SJCRH30 (cell line): ENCODE measurements at regions not wholly inside any gene's neighbourhood (a gene's known extent, or its start where the extent isn't known, plus 50 kb on each side); places are given as distances from the start of the nearest gene placed in this dataset.
A peak's percentile ranks its signal among the peaks of the same experiment; 100 is the strongest.

Source experiments
- DNase-seq, 2 experiments: peaks; one replicate each; pipeline ENCODE4 v3.0.0-alpha.2; 2015 to 2020
- H3K27ac ChIP-seq: fragments of 250-450 bp; sonication (Bioruptor Pico); 2 replicates; pipeline ENCODE4 v1.5.1; 2020; ENCODE audit warnings: mild to moderate bottlenecking, moderate library complexity
- H3K27me3 ChIP-seq: fragments of 250-450 bp; sonication (Bioruptor Pico); 2 replicates; pipeline ENCODE4 v1.5.1; 2020; ENCODE audit warnings: mild to moderate bottlenecking, moderate library complexity
- H3K36me3 ChIP-seq: fragments of 250-450 bp; sonication (Bioruptor Pico); 2 replicates; pipeline ENCODE4 v1.5.1; 2020; ENCODE audit warnings: mild to moderate bottlenecking, moderate library complexity
- H3K4me1 ChIP-seq: fragments of 250-450 bp; sonication (Bioruptor Pico); 2 replicates; pipeline ENCODE4 v1.5.1; 2020; ENCODE audit warnings: mild to moderate bottlenecking, moderate library complexity
- H3K4me3 ChIP-seq: fragments of 250-450 bp; sonication (Bioruptor Pico); 2 replicates; pipeline ENCODE4 v1.5.1; 2020; ENCODE audit warnings: mild to moderate bottlenecking, moderate library complexity
- H3K9me3 ChIP-seq: fragments of 250-450 bp; sonication (Bioruptor Pico); replicated peaks from 2 replicates; pipeline ENCODE4 v1.5.1; 2020; ENCODE audit warnings: mild to moderate bottlenecking, moderate library complexity

DNA sequence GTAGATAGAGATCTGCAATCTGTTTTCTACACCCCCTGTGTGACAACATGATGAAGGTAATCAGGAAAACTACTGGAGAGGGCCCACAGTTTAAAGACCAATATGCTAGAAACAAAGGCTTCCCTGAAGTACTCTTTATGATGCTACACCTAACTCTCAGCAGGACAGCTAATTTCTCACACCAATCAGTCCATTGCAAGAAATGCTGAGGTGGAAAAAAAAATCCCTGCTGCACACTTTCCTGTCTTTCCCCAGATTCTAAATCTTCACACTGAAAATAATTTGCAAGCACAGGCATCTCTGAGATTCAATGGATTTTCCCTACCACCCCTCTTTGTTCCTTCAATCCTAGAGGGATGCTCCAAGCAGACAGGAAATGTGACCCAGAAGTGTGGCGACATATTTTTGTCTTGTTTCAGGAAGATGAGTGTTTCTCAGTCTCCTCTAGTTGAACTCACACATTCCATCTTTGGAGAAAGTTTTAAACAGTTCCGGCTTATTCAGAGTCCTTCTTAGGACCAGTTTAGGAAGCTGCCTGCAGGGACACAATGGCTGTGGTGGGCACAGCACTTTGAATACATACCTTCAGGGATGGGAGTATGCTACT, 671.6 kb downstream of the DIAPH3 start:
- H3K36me3 ChIP-seq = no peaks in the 10 kb centered on the region
- H3K27ac ChIP-seq = no peak overlapping the region
- H3K4me1 ChIP-seq = peaks cover 31% of the 10 kb centered on the region
- no peak overlapping the region for H3K4me3 ChIP-seq
- no peaks in the 10 kb centered on the region for H3K9me3 ChIP-seq
- H3K27me3 ChIP-seq = no peaks in the 10 kb centered on the region
- no peak for DNase-seq

DNA sequence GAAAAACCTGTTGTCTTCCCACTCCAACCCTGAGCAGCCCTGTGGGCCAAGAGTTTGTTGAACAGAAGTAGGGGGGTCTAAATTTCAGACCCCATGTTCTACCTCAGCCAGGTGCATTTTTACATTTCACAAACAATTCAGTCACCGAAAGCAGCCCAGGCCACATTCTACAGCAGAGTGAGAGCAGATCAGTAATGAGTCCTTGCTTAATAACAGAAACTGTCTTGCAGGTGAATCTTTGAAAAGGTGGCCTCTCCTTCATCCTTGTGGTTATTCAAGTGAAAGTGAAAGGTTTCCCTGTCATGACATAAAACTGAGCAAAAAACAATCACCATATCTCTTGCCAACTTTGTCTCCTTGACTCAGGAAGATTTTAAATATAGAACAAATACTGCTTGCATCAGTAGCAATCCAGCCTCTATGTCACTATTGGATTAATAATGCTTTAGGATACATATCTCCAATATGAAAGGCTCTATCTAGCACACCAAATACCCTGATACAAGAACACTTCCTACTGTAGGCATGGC, 670.2 kb downstream of the DIAPH3 start:
- Histone ChIP-seq H3K27me3 (no peaks in the 10 kb centered on the region), H3K27ac (no peak overlapping the region), H3K9me3 (no peaks in the 10 kb centered on the region), H3K4me3 (no peak overlapping the region), H3K36me3 (no peaks in the 10 kb centered on the region), H3K4me1 (peaks cover 31% of the 10 kb centered on the region)
- no peak for DNase-seq

DNA sequence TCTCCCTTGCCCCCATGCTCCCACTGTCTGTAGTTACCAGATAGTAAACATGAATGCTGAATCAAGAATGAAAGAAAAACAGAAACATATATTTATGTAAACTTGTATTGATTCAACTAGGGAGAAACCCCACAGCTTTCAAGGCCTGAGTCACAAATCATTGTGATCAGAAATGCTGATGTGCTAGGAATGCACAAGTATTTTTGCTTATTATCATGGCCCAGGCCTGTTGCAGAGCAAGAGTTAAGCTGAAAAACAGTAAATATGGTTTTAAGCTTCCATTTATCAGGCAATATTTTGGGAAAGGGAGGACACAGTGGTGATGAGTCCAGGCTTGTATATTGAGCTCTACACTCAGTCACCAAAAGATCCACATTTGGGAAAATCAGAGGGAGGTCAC, 669.6 kb downstream of the DIAPH3 start:
- peaks cover 31% of the 10 kb centered on the region for H3K4me1 ChIP-seq
- peak overlapping the region; percentile 55 for H3K27ac ChIP-seq
- no peaks in the 10 kb centered on the region for H3K27me3 ChIP-seq
- H3K9me3 ChIP-seq = no peaks in the 10 kb centered on the region
- no peak overlapping the region for H3K4me3 ChIP-seq
- no peaks in the 10 kb centered on the region for H3K36me3 ChIP-seq
- no peak for DNase-seq

DNA sequence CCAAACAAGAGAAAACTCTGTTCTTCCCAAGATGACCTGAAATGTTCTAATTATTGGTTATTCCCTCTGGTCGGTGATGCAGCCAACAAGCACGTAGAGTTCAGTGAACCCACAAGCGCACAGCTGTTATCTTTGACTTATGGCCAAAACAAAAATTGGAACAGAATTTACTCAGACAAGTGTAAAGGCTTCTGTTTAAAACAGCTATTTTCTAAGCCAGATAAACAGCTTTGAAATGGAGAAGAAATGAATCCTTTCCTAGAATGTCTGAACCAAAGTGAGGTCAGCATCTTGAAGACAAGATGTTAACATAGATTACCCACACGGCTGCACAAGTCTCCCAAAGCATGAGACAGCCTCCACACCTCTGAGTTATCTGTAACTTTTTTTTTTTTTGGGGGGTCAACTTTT, 669.2 kb downstream of the DIAPH3 start:
- H3K9me3 ChIP-seq = no peaks in the 10 kb centered on the region
- DNase-seq = peak; percentile 38 to 66
- no peak overlapping the region for H3K4me3 ChIP-seq
- H3K36me3 ChIP-seq = no peaks in the 10 kb centered on the region
- peaks cover 31% of the 10 kb centered on the region for H3K4me1 ChIP-seq
- no peaks in the 10 kb centered on the region for H3K27me3 ChIP-seq
- peak overlapping the region; percentile 55 for H3K27ac ChIP-seq

DNA sequence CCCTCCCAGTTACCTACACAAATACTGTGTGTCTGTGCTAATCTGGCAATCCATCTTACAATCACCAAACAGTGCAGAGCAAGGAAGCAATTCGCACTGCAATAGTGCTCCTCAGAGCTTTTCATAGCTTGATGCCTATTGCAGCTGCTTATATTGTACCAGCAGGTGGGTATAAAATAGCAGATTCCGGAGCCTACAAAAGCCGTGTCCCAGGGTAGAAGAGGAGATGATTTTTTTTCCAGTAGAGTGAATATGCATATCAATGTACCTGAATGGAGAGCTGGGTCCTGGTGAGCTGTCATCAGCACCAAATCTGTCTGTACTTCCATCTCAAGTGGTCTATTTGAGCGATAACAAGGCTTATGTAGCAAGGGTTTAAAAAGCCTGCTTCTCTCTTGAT, 668.4 kb downstream of the DIAPH3 start:
- Histone ChIP-seq H3K36me3 (no peaks in the 10 kb centered on the region), H3K27ac (no peak overlapping the region; the same call in 1 of the 2 replicates), H3K27me3 (no peaks in the 10 kb centered on the region), H3K9me3 (no peaks in the 10 kb centered on the region), H3K4me3 (no peak overlapping the region), H3K4me1 (peaks cover 31% of the 10 kb centered on the region)
- peak in 1 of 2 experiments; percentile 48 for DNase-seq

DNA sequence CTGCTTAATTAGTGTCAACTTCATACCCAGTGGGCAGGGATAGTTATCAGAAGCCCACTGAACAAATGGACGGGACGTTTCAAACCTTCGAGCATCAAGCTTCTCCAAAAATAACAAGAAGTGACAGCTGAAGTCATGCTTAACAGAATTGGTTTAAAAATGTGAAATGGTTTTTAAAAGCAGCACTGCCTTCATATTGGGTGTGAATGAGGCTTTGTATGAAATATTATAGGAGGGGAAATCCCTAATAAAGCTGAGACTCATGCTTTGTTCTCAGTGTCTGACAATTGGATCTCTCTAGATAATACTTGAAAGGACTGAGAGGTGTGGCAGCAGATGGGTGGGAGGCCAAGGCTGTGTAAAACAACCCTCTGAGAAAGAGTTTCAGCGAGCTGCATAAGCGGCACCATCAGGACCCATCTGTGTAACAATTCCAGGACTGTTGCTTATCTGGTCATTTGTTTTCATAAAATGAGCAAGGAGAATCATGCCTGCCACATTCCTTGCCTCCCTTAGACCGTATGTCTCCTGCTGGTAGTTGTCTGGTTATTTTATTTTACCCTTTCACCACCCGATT, 667.7 kb downstream of the DIAPH3 start:
- Histone ChIP-seq H3K36me3 (no peaks in the 10 kb centered on the region), H3K9me3 (no peaks in the 10 kb centered on the region), H3K27me3 (no peaks in the 10 kb centered on the region), H3K4me1 (peaks cover 31% of the 10 kb centered on the region), H3K4me3 (peak overlapping the region; percentile 7; the same call in 1 of the 2 replicates), H3K27ac (peak overlapping the region; percentile 35)
- DNase-seq = peak in 1 of 2 experiments; percentile 45

DNA sequence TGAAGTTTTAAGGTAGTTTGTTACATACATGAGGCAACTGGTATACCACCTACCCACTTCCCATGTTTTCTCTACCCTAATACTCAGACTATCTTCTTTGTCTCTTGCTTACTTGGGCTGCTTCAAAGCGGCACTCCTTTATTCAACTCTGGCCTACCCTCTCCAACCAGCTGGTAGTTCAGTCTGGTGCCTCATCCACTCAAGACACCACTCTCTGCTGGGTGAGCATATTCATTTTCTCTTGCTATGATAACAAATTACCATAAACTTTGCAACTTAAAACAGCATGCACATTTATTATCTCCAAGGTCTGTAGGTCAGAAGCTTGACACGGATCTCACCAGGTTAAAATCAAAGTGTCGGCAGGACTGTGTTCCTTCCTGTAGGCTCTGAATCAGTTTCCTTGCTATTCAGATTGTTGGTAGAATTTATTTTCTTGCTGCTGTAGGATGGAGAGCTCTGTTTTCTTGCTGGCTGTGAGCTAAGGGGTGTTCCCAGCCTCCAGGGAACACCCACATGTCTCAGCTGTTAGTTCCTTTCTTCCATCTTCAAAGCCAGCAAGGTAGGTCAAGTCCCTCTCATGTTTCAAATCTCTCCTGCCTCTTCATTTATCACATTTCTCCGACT, 666.0 kb downstream of the DIAPH3 start:
- H3K9me3 ChIP-seq = no peaks in the 10 kb centered on the region

DNA sequence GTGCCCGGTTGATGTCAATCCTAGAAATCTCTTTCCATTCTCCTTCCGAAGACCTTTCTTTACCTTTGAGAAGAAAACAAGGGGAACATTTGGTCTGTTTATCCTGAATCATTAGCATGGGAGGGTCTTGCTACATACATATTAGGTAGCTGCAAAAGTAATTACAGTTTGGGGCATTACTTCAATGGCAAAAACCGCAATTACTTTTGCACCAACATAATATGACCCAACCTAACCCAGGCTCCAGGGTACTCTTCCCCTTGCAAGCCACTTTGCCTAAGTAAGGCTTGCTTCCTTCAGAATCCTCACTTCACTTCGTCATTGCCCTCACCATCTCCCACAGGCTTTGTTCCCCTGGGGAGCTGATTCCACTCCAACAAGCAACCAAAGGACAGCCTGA, 662.7 kb downstream of the DIAPH3 start:
- Histone ChIP-seq H3K4me1 (peaks cover 7% of the 10 kb centered on the region), H3K9me3 (no peaks in the 10 kb centered on the region), H3K27ac (no peak overlapping the region), H3K36me3 (no peaks in the 10 kb centered on the region), H3K4me3 (no peak overlapping the region), H3K27me3 (no peaks in the 10 kb centered on the region)
- DNase-seq = no peak

More for the DNA sequence above, 666.0 kb downstream of the DIAPH3 start:
- H3K27me3 ChIP-seq = no peaks in the 10 kb centered on the region
- no peaks in the 10 kb centered on the region for H3K36me3 ChIP-seq
- H3K27ac ChIP-seq = no peak overlapping the region
- peaks cover 31% of the 10 kb centered on the region for H3K4me1 ChIP-seq
- H3K4me3 ChIP-seq = no peak overlapping the region
- no peak for DNase-seq

DNA sequence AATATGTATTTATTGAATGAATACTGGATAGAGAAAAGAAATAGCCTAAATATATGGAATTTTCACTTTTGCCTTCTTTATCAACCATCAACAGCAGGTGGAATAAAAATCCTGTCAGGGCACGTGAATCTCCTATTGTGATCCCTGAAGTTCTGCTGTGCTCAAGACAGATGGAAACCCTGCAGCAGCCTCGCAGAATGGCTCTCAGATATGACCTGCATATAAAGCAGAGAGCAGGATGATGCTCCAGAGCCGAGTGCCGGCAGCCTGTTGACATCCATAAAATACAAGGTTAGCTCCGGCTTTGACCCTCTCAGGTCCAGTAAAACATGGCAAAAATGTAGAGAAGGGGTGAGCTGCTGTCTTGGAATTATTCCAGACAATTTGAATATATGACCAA, 659.3 kb downstream of the DIAPH3 start:
- DNase-seq = no peak
- no peak overlapping the region for H3K4me3 ChIP-seq
- no peaks in the 10 kb centered on the region for H3K27me3 ChIP-seq
- H3K4me1 ChIP-seq = no peaks in the 10 kb centered on the region
- H3K36me3 ChIP-seq = no peaks in the 10 kb centered on the region
- H3K27ac ChIP-seq = no peak overlapping the region
- H3K9me3 ChIP-seq = no peaks in the 10 kb centered on the region

DNA sequence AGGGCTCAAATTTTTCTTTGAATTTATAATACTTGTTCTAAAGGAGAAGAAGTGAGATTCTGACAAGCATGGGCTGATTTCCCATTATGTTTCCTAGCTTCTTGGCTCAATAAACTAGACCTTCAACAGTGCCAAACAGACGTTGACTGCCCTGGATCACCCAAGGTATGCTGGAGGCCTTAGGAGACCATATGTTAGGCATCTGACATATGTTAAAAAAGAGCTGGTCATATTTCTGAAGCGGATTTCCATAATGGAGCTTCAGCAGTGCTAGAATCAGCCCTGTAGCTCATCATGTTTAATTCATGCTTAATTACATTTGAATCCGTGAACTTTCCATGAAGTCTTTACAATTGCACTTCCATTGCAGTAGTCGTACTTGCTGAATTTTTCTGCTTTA, 653.3 kb downstream of the DIAPH3 start:
- no peak for DNase-seq
- Histone ChIP-seq H3K4me1 (no peaks in the 10 kb centered on the region), H3K27ac (no peak overlapping the region), H3K9me3 (no peaks in the 10 kb centered on the region), H3K36me3 (no peaks in the 10 kb centered on the region), H3K4me3 (no peak overlapping the region), H3K27me3 (no peaks in the 10 kb centered on the region)

DNA sequence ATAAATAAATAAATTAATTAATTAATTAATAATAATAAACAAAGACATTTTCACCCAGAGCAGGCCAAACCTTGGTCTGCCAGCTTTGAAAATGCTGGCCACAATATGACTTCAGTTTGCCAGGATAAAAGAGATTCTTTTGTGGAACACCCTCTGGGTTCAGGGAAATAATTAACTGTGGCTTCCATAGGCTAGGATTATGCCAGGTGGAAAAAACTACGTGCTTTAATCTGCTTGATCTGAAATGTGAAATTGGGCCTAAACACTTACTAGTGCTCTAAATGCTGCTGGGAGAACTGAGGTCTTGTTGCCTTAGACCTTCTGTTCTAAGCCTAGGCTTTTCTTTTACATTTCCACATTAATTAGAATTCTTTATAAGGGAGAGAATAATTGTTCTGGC, 650.0 kb downstream of the DIAPH3 start:
- H3K4me3 ChIP-seq = no peak overlapping the region
- H3K9me3 ChIP-seq = no peaks in the 10 kb centered on the region; the same call in 1 of the 2 replicates
- 0 out of 2 replicates have a peak, but pooled peaks cover 6% of the 10 kb centered on the region for H3K4me1 ChIP-seq
- DNase-seq = no peak
- H3K27me3 ChIP-seq = no peaks in the 10 kb centered on the region
- H3K36me3 ChIP-seq = no peaks in the 10 kb centered on the region
- no peak overlapping the region for H3K27ac ChIP-seq

DNA sequence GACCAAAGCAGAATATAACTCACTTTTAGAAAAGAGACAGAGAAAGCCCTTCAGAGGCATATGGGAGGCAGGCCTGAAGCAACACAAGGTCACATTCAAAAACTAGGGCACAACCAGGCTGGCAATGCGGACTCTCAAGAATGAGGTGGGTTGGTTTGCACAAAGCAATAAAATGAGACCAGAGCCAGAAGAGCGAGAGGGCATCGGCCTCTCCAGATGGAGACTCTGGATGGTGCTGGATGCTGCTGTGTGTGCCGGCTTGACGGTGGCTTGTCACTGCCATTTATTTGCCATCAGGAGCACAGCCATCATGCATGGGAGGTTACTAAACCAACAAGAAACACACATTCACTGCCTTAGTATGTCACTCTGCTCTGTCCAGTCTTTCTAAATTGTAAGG, 649.4 kb downstream of the DIAPH3 start:
- Histone ChIP-seq H3K9me3 (no peaks in the 10 kb centered on the region; the same call in 1 of the 2 replicates), H3K4me1 (0 out of 2 replicates have a peak, but pooled peaks cover 6% of the 10 kb centered on the region), H3K4me3 (no peak overlapping the region), H3K27ac (no peak overlapping the region), H3K27me3 (no peaks in the 10 kb centered on the region), H3K36me3 (no peaks in the 10 kb centered on the region)
- no peak for DNase-seq

DNA sequence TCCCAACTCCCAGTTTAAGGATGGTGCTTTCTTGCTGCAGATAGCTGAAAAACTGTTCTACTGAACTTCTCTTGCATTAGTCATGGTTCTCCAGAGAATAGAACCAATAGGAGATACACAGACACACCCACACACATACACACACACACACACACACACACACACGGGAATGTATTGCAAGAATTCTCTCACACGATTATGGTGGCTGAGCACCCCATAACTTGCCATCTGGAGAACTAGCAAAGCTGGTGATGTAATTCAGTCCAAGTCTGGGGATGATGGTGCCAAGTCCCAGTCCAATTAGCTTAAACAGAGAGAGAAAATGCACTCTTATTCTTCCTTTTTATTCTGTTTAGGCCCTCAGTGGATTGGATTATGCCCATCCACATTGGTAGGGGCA, 643.9 kb downstream of the DIAPH3 start:
- no peak for DNase-seq
- Histone ChIP-seq H3K4me1 (0 out of 2 replicates have a peak, but pooled peaks cover 6% of the 10 kb centered on the region), H3K36me3 (no peaks in the 10 kb centered on the region), H3K27me3 (no peaks in the 10 kb centered on the region), H3K4me3 (no peak overlapping the region), H3K27ac (no peak overlapping the region), H3K9me3 (no peaks in the 10 kb centered on the region; the same call in 1 of the 2 replicates)

DNA sequence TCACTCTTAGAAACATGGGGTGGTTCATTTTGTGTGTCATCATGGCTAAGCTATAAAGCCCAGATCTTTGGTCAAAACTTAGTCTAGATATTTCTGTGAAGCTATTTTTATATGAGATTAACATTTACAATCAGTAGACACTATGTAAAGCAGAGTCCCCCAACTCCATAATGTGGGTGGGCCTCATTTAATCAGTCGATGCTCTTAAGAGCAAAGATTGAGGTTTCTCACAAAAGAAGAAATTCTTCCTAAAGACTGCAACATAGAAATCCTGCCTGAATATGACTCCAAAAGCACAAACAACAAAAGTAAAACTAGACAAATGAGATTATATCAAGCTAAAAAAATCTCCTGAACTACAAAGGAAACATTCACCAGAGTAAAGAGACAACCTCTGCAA, 642.2 kb downstream of the DIAPH3 start:
- H3K9me3 ChIP-seq = no peaks in the 10 kb centered on the region; the same call in 1 of the 2 replicates
- no peaks in the 10 kb centered on the region for H3K36me3 ChIP-seq
- H3K4me1 ChIP-seq = 0 out of 2 replicates have a peak, but pooled peaks cover 6% of the 10 kb centered on the region
- no peaks in the 10 kb centered on the region for H3K27me3 ChIP-seq
- no peak for DNase-seq
- no peak overlapping the region for H3K4me3 ChIP-seq
- H3K27ac ChIP-seq = no peak overlapping the region

DNA sequence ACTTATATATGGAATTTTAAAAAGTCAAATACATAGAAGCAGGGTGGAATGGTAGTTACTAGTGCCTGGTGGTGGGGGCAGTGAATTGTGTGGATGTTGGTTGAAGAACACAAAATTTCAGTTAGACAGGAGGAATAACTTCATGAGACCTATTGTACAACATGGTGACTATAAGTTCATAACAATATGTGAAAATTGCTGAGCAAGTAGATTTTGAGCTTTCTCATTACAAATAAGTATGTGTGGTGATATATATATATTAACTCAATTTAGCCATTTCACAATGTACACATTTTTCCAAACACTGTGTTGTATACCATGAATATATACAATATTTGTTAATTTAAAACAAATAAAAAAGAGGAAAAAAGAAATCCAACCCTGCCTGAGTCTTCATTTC, 641.1 kb downstream of the DIAPH3 start:
- H3K4me1 ChIP-seq = 0 out of 2 replicates have a peak, but pooled peaks cover 4% of the 10 kb centered on the region
- no peaks in the 10 kb centered on the region for H3K9me3 ChIP-seq
- no peak for DNase-seq
- H3K27ac ChIP-seq = no peak overlapping the region
- no peak overlapping the region for H3K4me3 ChIP-seq
- no peaks in the 10 kb centered on the region for H3K36me3 ChIP-seq
- no peaks in the 10 kb centered on the region for H3K27me3 ChIP-seq
